ENCODE measurements at regions not wholly inside any gene's neighbourhood (a gene's known extent, or its start where the extent isn't known, plus 50 kb on each side); places are given as distances from the start of the nearest gene placed in this dataset.

- H3K27me3 ChIP-seq, result no peaks in the 10 kb centered on the region
- DNase-seq, result no peak
- H3K9me3 ChIP-seq (replicated peaks in 1 of 3), result no peaks in the 10 kb centered on the region
- H3K4me3 ChIP-seq, result no peak overlapping the region
- no peaks in the 10 kb centered on the region for H3K4me1 ChIP-seq (replicated peaks in 1 of 2)
- no peak overlapping the region for H3K27ac ChIP-seq
- TF ChIP-seq POLR2A (IDR thresholded peaks at IDR 0.05), result no peak
- TF ChIP-seq, protein P1, sequence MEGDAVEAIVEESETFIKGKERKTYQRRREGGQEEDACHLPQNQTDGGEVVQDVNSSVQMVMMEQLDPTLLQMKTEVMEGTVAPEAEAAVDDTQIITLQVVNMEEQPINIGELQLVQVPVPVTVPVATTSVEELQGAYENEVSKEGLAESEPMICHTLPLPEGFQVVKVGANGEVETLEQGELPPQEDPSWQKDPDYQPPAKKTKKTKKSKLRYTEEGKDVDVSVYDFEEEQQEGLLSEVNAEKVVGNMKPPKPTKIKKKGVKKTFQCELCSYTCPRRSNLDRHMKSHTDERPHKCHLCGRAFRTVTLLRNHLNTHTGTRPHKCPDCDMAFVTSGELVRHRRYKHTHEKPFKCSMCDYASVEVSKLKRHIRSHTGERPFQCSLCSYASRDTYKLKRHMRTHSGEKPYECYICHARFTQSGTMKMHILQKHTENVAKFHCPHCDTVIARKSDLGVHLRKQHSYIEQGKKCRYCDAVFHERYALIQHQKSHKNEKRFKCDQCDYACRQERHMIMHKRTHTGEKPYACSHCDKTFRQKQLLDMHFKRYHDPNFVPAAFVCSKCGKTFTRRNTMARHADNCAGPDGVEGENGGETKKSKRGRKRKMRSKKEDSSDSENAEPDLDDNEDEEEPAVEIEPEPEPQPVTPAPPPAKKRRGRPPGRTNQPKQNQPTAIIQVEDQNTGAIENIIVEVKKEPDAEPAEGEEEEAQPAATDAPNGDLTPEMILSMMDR (IDR thresholded peaks at IDR 0.05), result no peak
- no peaks in the 10 kb centered on the region for H3K36me3 ChIP-seq (replicated peaks in 1 of 2)
- intact Hi-C loops (cut with DNase I), result no loop called here
Measured at GRCh38 chr6:4364711-4365110, 229.3 kb upstream of the ECI2 start.

GRCh38 chr6:4364172-4364571 lies 228.8 kb upstream of the ECI2 start:
- no peak for TF ChIP-seq POLR2A (IDR thresholded peaks at IDR 0.05)
- TF ChIP-seq, protein P1 (IDR thresholded peaks at IDR 0.05), result no peak
- no peak overlapping the region for H3K4me3 ChIP-seq
- H3K27ac ChIP-seq, result no peak overlapping the region
- no peaks in the 10 kb centered on the region for H3K27me3 ChIP-seq
- intact Hi-C loops (cut with DNase I), result no loop called here
- H3K4me1 ChIP-seq (replicated peaks in 1 of 2), result peaks cover 4 to 5% of the 10 kb centered on the region in 2 donors
- H3K9me3 ChIP-seq (replicated peaks in 1 of 3), result no peaks in the 10 kb centered on the region
- H3K36me3 ChIP-seq (replicated peaks in 1 of 2), result no peaks in the 10 kb centered on the region
- no peak for DNase-seq

DNA sequence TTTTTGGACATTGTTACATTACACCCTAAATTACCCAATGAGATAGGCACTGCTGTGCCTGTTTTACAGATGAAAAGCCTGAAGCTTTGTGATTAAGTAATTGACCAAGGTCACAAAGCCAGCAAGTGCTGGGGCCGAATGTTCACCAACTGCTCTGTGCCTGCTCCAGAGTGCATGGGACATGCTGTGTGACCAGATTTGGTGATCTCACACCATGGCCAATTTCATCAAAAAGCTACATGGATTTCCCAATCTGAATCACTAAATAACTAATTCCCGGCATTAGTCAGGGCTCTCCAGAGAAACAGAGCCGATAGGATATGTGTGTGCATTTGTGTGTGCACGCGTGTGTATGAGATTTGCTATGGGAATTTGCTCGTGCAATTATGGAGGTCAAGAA lies 228.3 kb upstream of the ECI2 start:
- 69 to 75% (median 72%) methylated on average over 5 to 6 of the region's 6 CpGs for WGBS, 4 donors
- no peak overlapping the region for H3K4me3 ChIP-seq
- intact Hi-C loops (cut with DNase I), result no loop called here
- no peaks in the 10 kb centered on the region for H3K27me3 ChIP-seq
- TF ChIP-seq, protein P1 (IDR thresholded peaks at IDR 0.05), result no peak
- no peak for TF ChIP-seq POLR2A (IDR thresholded peaks at IDR 0.05)
- H3K27ac ChIP-seq, result no peak overlapping the region
- no peaks in the 10 kb centered on the region for H3K36me3 ChIP-seq (replicated peaks in 1 of 2)
- peak in 1 of 7 donors; percentile 10 for DNase-seq
- no peaks in the 10 kb centered on the region for H3K9me3 ChIP-seq (replicated peaks in 1 of 3)
- peaks cover 8 to 9% of the 10 kb centered on the region in 2 donors for H3K4me1 ChIP-seq (replicated peaks in 1 of 2)

GRCh38 chr6:4362326-4362725 lies 227.0 kb upstream of the ECI2 start:
- intact Hi-C loops (cut with DNase I), result no loop called here
- Histone ChIP-seq H3K36me3 (replicated peaks in 1 of 2) (no peaks in the 10 kb centered on the region), H3K4me3 (no peak overlapping the region), H3K4me1 (replicated peaks in 1 of 2) (peaks cover 8 to 12% of the 10 kb centered on the region in 2 donors), H3K27me3 (no peaks in the 10 kb centered on the region), H3K27ac (no peak overlapping the region), H3K9me3 (replicated peaks in 1 of 3) (no peaks in the 10 kb centered on the region)
- WGBS, 4 donors, result 77 to 85% (median 80%) methylated on average over 4 of the region's 4 CpGs
- TF ChIP-seq, protein P1 (IDR thresholded peaks at IDR 0.05), result no peak
- TF ChIP-seq POLR2A (IDR thresholded peaks at IDR 0.05), result no peak
- peak in 1 of 7 donors; percentile 12 for DNase-seq

Data from adrenal gland (tissue), 9 donors.